ENCODE measurements at regions not wholly inside any gene's neighbourhood (a gene's known extent, or its start where the extent isn't known, plus 50 kb on each side); places are given as distances from the start of the nearest gene placed in this dataset.

DNA sequence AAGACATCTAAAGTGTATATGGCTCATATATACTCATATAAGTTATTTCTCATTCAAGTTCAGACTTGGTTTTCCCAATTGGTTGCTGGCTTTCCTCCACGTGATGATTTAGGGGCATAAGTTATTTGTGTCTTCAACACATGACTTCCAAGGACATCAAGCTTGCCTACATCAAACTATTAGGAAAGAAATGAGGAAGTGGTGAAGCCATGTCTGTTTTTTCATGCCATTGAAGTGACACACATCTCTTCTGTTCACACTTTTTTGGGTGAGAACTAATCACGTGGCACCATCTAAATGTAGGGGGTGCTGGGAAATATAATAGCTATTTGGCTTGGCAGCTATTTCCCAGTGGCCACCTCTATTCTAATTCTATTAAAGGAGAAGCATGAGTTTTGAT is 282.1 kb downstream of the OMA1 start:
- Histone ChIP-seq H3K4me3 (no peak overlapping the region), H3K9me3 (replicated peaks) (no peaks in the 10 kb centered on the region), H3K4me1 (no peaks in the 10 kb centered on the region), H3K27me3 (no peaks in the 10 kb centered on the region), H3K36me3 (no peaks in the 10 kb centered on the region), H3K27ac (no peak overlapping the region)
- DNase-seq, result no peak

- Histone ChIP-seq H3K9me3 (replicated peaks) (no peaks in the 10 kb centered on the region), H3K4me1 (no peaks in the 10 kb centered on the region), H3K27ac (no peak overlapping the region), H3K36me3 (no peaks in the 10 kb centered on the region), H3K4me3 (no peak overlapping the region), H3K27me3 (no peaks in the 10 kb centered on the region)
- no peak for DNase-seq
Observed at GRCh38 chr1:58262702-58263101, 283.8 kb downstream of the OMA1 start.

- Histone ChIP-seq H3K9me3 (replicated peaks) (no peaks in the 10 kb centered on the region), H3K4me3 (no peak overlapping the region), H3K4me1 (no peaks in the 10 kb centered on the region), H3K27ac (no peak overlapping the region), H3K27me3 (no peaks in the 10 kb centered on the region), H3K36me3 (no peaks in the 10 kb centered on the region)
- DNase-seq, result no peak
Observed at GRCh38 chr1:58258082-58258481, 288.4 kb downstream of the OMA1 start.

GRCh38 chr1:58257003-58257402 is 289.5 kb downstream of the OMA1 start:
- H3K4me3 ChIP-seq, result no peak overlapping the region
- no peaks in the 10 kb centered on the region for H3K4me1 ChIP-seq

GRCh38 chr1:58256546-58256945 is 290.0 kb downstream of the OMA1 start:
- Histone ChIP-seq H3K27me3 (no peaks in the 10 kb centered on the region), H3K36me3 (no peaks in the 10 kb centered on the region), H3K4me3 (no peak overlapping the region), H3K9me3 (replicated peaks) (no peaks in the 10 kb centered on the region), H3K4me1 (no peaks in the 10 kb centered on the region), H3K27ac (no peak overlapping the region)
- DNase-seq, result no peak

More at GRCh38 chr1:58257003-58257402, 289.5 kb downstream of the OMA1 start:
- H3K36me3 ChIP-seq, result no peaks in the 10 kb centered on the region
- no peaks in the 10 kb centered on the region for H3K9me3 ChIP-seq (replicated peaks)
- DNase-seq, result no peak
- H3K27ac ChIP-seq, result no peak overlapping the region
- no peaks in the 10 kb centered on the region for H3K27me3 ChIP-seq

- no peak for DNase-seq
Observed at GRCh38 chr1:58256041-58256440, 290.5 kb downstream of the OMA1 start.

DNA sequence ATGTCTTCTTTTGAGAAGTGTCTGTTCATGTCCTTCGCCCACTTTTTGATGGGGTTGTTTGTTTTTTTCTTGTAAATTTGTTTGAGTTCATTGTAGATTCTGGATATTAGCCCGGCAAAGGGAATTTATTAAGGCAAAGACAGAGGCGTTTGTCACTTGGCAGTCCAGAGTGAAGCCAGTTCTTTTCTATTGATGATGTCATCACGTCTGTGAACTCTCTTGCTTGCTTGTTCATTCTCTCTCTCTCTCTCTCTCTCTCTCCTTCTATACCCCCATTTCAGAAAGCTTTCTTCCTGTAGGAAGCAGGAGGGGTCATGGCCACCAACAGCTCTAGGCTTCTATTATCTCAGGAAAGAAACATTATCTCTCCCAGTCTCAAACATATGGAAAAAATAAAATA is 291.3 kb downstream of the OMA1 start:
- Histone ChIP-seq H3K4me3 (no peak overlapping the region), H3K4me1 (no peaks in the 10 kb centered on the region), H3K27me3 (no peaks in the 10 kb centered on the region), H3K27ac (no peak overlapping the region), H3K9me3 (replicated peaks) (no peaks in the 10 kb centered on the region), H3K36me3 (no peaks in the 10 kb centered on the region)
- no peak for DNase-seq

More at GRCh38 chr1:58256041-58256440, 290.5 kb downstream of the OMA1 start:
- Histone ChIP-seq H3K4me3 (no peak overlapping the region), H3K36me3 (no peaks in the 10 kb centered on the region), H3K4me1 (no peaks in the 10 kb centered on the region), H3K9me3 (replicated peaks) (no peaks in the 10 kb centered on the region), H3K27ac (no peak overlapping the region), H3K27me3 (no peaks in the 10 kb centered on the region)

DNA sequence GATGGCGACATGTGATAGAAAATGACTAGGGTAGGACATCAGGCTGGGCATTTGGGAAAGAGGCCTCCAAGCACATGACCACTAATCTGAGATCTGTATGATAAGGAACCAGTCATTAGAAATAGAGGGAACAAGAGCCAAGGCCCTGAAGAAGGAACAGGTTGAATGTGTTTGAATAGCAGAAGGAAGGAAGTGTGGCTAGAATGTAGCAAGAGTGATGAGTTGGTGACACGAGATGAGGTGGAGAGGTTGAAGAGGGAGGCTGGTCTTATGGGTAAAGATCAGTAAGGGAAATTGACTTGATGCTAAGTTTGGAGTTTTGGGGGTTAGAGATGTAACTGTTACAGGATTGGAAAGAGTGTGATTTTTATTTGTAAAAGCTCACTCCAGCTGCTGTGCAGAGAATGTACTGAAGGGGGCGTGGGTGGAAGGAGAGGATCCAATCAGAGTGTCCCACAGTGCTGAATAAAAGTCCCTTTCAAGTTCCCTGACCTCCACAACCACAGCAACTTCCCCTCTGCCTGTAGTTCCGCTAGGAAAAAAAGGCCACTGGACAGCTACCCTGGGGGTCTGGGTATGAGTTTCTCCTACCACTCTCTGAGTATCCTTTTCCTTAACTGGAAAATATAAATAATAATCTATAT is 295.0 kb downstream of the OMA1 start:
- no peak overlapping the region for H3K4me3 ChIP-seq
- no peaks in the 10 kb centered on the region for H3K27me3 ChIP-seq
- H3K27ac ChIP-seq, result no peak overlapping the region
- no peaks in the 10 kb centered on the region for H3K9me3 ChIP-seq (replicated peaks)
- H3K36me3 ChIP-seq, result no peaks in the 10 kb centered on the region
- peak; percentile 9 to 36 for DNase-seq
- no peaks in the 10 kb centered on the region for H3K4me1 ChIP-seq

- no peaks in the 10 kb centered on the region for H3K36me3 ChIP-seq
- no peak for DNase-seq
- H3K27ac ChIP-seq, result no peak overlapping the region
- H3K4me1 ChIP-seq, result no peaks in the 10 kb centered on the region
- no peaks in the 10 kb centered on the region for H3K27me3 ChIP-seq
- H3K4me3 ChIP-seq, result no peak overlapping the region
- H3K9me3 ChIP-seq (replicated peaks), result no peaks in the 10 kb centered on the region
Observed at GRCh38 chr1:58250587-58250948, 296.0 kb downstream of the OMA1 start.

DNA sequence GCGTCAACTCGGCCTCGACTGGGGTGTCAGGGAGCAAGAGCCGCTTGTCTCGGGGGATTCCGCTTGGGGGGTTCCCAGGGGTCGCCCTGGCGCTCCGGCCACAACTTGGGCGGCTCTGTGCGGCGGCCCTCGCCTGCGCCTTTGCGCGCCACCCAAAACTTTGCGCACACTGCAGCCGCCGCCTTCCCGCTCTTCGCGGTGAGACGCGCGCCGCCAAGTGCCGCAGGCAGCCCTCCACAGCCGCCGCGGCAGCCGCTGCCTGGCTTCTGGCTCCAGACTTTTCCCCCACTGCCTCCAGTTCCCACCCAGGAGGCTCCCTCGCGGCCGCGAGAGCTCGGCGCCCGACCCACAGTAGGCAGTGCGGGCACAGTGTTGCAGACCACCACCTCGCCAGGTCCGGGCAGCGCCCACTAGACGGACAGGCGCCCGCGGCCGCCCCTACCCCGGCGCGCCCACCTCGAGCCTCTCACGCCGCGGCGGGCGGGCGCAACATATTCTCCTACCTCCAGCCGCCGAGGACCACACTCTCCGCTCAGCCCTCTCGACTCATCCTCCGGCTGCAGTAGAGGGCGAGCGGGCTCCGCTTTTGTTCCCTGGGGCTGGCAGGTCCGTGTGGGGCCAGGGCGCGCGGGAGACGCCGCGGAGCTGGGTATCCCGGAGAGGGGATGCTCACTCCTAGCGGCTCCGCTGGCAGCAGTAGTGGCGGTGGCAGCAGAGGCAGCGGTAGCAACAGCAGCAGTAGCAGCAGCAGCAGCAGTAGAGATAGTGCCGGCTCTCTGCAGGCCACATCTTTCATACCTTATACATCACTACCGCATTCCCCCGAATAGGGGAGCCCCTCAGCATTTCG is 296.6 kb downstream of the OMA1 start:
- Histone ChIP-seq H3K4me1 (no peaks in the 10 kb centered on the region), H3K27ac (no peak overlapping the region), H3K27me3 (no peaks in the 10 kb centered on the region), H3K9me3 (replicated peaks) (no peaks in the 10 kb centered on the region), H3K4me3 (no peak overlapping the region), H3K36me3 (no peaks in the 10 kb centered on the region)
- no peak for DNase-seq

GRCh38 chr1:58249388-58249736 is 297.2 kb downstream of the OMA1 start:
- no peak for DNase-seq
- Histone ChIP-seq H3K4me1 (no peaks in the 10 kb centered on the region), H3K36me3 (no peaks in the 10 kb centered on the region)

DNA sequence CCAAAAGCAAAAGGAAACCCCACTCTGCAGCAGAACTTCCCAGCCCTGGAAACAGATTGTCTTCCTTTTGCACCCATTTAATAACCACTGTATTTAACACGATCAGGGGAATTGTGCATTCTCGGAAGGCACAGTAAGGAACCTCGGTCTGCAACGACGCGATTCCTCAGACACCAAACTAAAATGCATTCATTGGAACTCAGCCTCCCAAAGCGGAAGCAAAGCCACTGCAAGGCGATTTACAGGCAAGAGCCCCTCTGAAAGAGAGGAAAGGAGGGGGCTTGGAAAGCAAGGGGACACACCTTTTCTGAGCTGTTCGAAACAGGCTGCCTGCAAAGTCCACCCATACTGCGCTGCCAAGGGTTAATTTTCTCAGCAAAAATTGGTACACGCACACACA is 297.7 kb downstream of the OMA1 start:
- no peak overlapping the region for H3K4me3 ChIP-seq
- no peaks in the 10 kb centered on the region for H3K36me3 ChIP-seq
- no peak for DNase-seq
- no peaks in the 10 kb centered on the region for H3K27me3 ChIP-seq
- H3K27ac ChIP-seq, result no peak overlapping the region
- H3K4me1 ChIP-seq, result no peaks in the 10 kb centered on the region
- no peaks in the 10 kb centered on the region for H3K9me3 ChIP-seq (replicated peaks)

More at GRCh38 chr1:58249388-58249736, 297.2 kb downstream of the OMA1 start:
- Histone ChIP-seq H3K9me3 (replicated peaks) (no peaks in the 10 kb centered on the region), H3K4me3 (no peak overlapping the region), H3K27me3 (no peaks in the 10 kb centered on the region), H3K27ac (no peak overlapping the region)

- no peak for DNase-seq
- H3K27ac ChIP-seq, result no peak overlapping the region
Observed at GRCh38 chr1:58248072-58248471, 298.5 kb downstream of the OMA1 start.

DNA sequence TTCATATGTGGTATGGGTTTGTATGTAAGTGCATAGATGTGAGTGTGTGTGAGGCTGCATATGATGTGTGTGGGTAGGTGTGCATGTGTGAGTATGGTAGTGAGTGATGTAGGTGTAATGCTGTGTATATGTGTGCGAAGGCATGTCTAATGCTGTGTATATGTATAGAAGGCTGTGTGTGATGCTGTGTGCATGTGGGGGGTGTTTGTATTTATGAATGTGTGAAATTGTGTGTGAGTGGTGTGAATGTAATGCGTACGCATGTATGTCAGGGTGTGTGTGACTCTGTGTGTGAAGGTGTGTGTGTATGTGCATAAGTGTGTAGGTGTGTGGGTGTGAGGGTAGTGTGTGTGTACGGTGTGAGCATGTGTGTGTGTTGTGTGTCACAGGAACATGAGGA is 300.0 kb downstream of the OMA1 start:
- Histone ChIP-seq H3K4me1 (no peaks in the 10 kb centered on the region), H3K9me3 (replicated peaks) (no peaks in the 10 kb centered on the region), H3K36me3 (no peaks in the 10 kb centered on the region), H3K4me3 (no peak overlapping the region), H3K27ac (no peak overlapping the region), H3K27me3 (0 out of 2 replicates have a peak, but pooled peaks cover 2% of the 10 kb centered on the region)
- no peak for DNase-seq

More at GRCh38 chr1:58248072-58248471, 298.5 kb downstream of the OMA1 start:
- no peaks in the 10 kb centered on the region for H3K27me3 ChIP-seq
- no peak overlapping the region for H3K4me3 ChIP-seq
- no peaks in the 10 kb centered on the region for H3K4me1 ChIP-seq
- H3K36me3 ChIP-seq, result no peaks in the 10 kb centered on the region
- H3K9me3 ChIP-seq (replicated peaks), result no peaks in the 10 kb centered on the region

DNA sequence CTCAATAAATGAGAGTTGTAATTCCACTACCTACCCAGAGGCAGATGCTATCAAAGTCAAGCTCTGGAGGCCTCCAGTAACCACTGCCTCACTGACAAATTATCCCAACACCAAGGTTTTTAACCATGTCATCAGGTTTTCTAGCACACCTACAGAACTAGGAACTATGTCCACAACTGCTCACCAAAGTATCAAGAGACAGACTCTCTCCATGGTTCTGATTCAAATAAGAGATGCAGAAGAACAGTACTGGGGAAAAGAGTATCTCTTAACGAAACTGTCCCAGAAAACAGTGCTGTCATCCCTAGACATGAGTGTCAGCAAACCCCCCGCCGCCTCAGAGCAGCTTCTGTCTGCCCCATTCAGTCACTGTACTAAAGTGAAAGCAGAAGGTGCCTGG is 301.7 kb downstream of the OMA1 start:
- no peak overlapping the region for H3K4me3 ChIP-seq
- H3K9me3 ChIP-seq (replicated peaks), result no peaks in the 10 kb centered on the region
- H3K27me3 ChIP-seq, result 0 out of 2 replicates have a peak, but pooled peaks cover 2% of the 10 kb centered on the region
- H3K27ac ChIP-seq, result no peak overlapping the region
- no peaks in the 10 kb centered on the region for H3K36me3 ChIP-seq
- H3K4me1 ChIP-seq, result no peaks in the 10 kb centered on the region
- DNase-seq, result no peak

- Histone ChIP-seq H3K27me3 (peaks cover 6% of the 10 kb centered on the region; the same call in 1 of the 2 replicates), H3K4me1 (no peaks in the 10 kb centered on the region), H3K4me3 (no peak overlapping the region), H3K36me3 (no peaks in the 10 kb centered on the region), H3K9me3 (replicated peaks) (no peaks in the 10 kb centered on the region), H3K27ac (no peak overlapping the region)
- DNase-seq, result no peak
Observed at GRCh38 chr1:58238846-58239245, 307.7 kb downstream of the OMA1 start.

All from SJCRH30 (cell line).